Sigmoid colon (tissue), 4 donors: ENCODE measurements at regions not wholly inside any gene's neighbourhood (a gene's known extent, or its start where the extent isn't known, plus 50 kb on each side); places are given as distances from the start of the nearest gene placed in this dataset.

Source experiments
- CTCF ChIP-seq, 4 experiments: fragments of 450-650 bp in 3 of 4; fragments of 200-600 bp in 1 of 4; IDR thresholded peaks; one replicate each; pipeline ENCODE4 v1.5.1; 2016 to 2019; ENCODE audit warnings: antibody characterized with exemption in 4 of 4, mild to moderate bottlenecking in 3 of 4, moderate library complexity in 2 of 4
- POLR2AphosphoS5 ChIP-seq, 4 donors: sonication (generic); formaldehyde crosslinking; IDR thresholded peaks; one replicate each; pipeline ENCODE4 v1.6.1; 2017; ENCODE audit warnings: antibody characterized with exemption in 4 of 4

GRCh38 chr6:21996425-21997118, 300.3 kb downstream of the PRL start:
- no peak for TF ChIP-seq CTCF (IDR thresholded peaks at IDR 0.05)
- TF ChIP-seq POLR2AphosphoS5 (IDR thresholded peaks at IDR 0.05), result no peak
